Mesodermal cell (in vitro differentiated cells): ENCODE measurements at regions not wholly inside any gene's neighbourhood (a gene's known extent, or its start where the extent isn't known, plus 50 kb on each side); places are given as distances from the start of the nearest gene placed in this dataset.
"Not testable (repeated sequence)": the region's sequence is repeated elsewhere in the genome, so short reads cannot be mapped to it uniquely, and the experiment has no call there.

Experiments
- H3K27ac ChIP-seq: 2 replicates; pipeline ENCODE4 v1.7.0; 2013; ENCODE audit warnings: mild to moderate bottlenecking, low read depth, low read length, moderate library complexity; ENCODE audit not compliant: severe bottlenecking
- H3K36me3 ChIP-seq: 2 replicates; pipeline ENCODE4 v1.7.1; 2013; ENCODE audit warnings: mild to moderate bottlenecking, low read length, moderate library complexity; ENCODE audit not compliant: control insufficient read depth, insufficient read depth
- H3K4me1 ChIP-seq: one replicate; pipeline ENCODE4 v1.7.1; 2013; ENCODE audit warnings: mild to moderate bottlenecking, low read length; ENCODE audit not compliant: insufficient read depth, control insufficient read depth, poor library complexity, severe bottlenecking
- H3K4me3 ChIP-seq: 2 replicates; pipeline ENCODE4 v1.7.0; 2013; ENCODE audit warnings: low read length, control low read depth, mild to moderate bottlenecking; ENCODE audit not compliant: insufficient read depth, poor library complexity, severe bottlenecking; ENCODE audit errors: extremely low read depth
- H3K9me3 ChIP-seq: 2 replicates; pipeline ENCODE4 v1.7.1; 2013; ENCODE audit warnings: mild to moderate bottlenecking, low read length, moderate library complexity; ENCODE audit not compliant: control insufficient read depth
- WGBS, 2 experiments: methylation state at CpG; one replicate each; pipeline ENCODE4 v1.1.5; 2013; ENCODE audit warnings: missing lambda C conversion rate in 2 of 2; ENCODE audit not compliant: insufficient coverage in 2 of 2; 5-methylcytosine and 5-hydroxymethylcytosine counted together

GRCh38 chr12:102669056-102669455 lies 188.7 kb upstream of the IGF1 start:
- no peak overlapping the region for H3K27ac ChIP-seq
- no peaks in the 10 kb centered on the region for H3K36me3 ChIP-seq
- H3K9me3 ChIP-seq, result peaks cover 7% of the 10 kb centered on the region
- no peaks in the 10 kb centered on the region for H3K4me1 ChIP-seq
- H3K4me3 ChIP-seq, result no peak overlapping the region
- WGBS, 2 experiments, result 83 to 91% methylated on average over 1 of the region's 1 CpG

GRCh38 chr12:102666176-102666575 lies 185.8 kb upstream of the IGF1 start:
- H3K9me3 ChIP-seq, H3K4me1 ChIP-seq, H3K4me3 ChIP-seq, H3K36me3 ChIP-seq: not testable (repeated sequence)
- 79 to 100% methylated on average over 1 to 3 of the region's 3 CpGs for WGBS, 2 experiments
- H3K27ac ChIP-seq, result peak overlapping the region; percentile 41

GRCh38 chr12:102659200-102659911 lies 179.0 kb upstream of the IGF1 start:
- H3K4me1 ChIP-seq, result no peaks in the 10 kb centered on the region
- no peak overlapping the region for H3K27ac ChIP-seq
- H3K4me3 ChIP-seq, result no peak overlapping the region
- H3K9me3 ChIP-seq, result peaks cover 5% of the 10 kb centered on the region
- 70 to 83% methylated on average over 3 to 4 of the region's 4 CpGs for WGBS, 2 experiments
- no peaks in the 10 kb centered on the region for H3K36me3 ChIP-seq

GRCh38 chr12:102653406-102653805 lies 173.0 kb upstream of the IGF1 start:
- H3K27ac ChIP-seq, result no peak overlapping the region
- H3K4me3 ChIP-seq, result no peak overlapping the region
- no CpG with 5 or more reads among the region's 2 CpGs for WGBS, 2 experiments
- peaks cover 5% of the 10 kb centered on the region for H3K9me3 ChIP-seq
- H3K4me1 ChIP-seq, result no peaks in the 10 kb centered on the region
- H3K36me3 ChIP-seq, result no peaks in the 10 kb centered on the region

GRCh38 chr12:102652645-102653313 lies 172.4 kb upstream of the IGF1 start:
- no peaks in the 10 kb centered on the region for H3K4me1 ChIP-seq
- 76 to 86% methylated on average over 2 of the region's 4 CpGs for WGBS, 2 experiments
- H3K4me3 ChIP-seq, result no peak overlapping the region
- no peak overlapping the region for H3K27ac ChIP-seq
- H3K9me3 ChIP-seq, result peaks cover 5% of the 10 kb centered on the region
- H3K36me3 ChIP-seq, result no peaks in the 10 kb centered on the region

- no peaks in the 10 kb centered on the region for H3K36me3 ChIP-seq
- no peak overlapping the region for H3K27ac ChIP-seq
- H3K4me3 ChIP-seq, result no peak overlapping the region
- no peaks in the 10 kb centered on the region for H3K9me3 ChIP-seq
- no peaks in the 10 kb centered on the region for H3K4me1 ChIP-seq
- WGBS, 2 experiments, result no CpG with 5 or more reads among the region's 1 CpG
Observed at GRCh38 chr12:102645968-102646367, 165.6 kb upstream of the IGF1 start.

GRCh38 chr12:102643879-102644575 lies 163.7 kb upstream of the IGF1 start:
- WGBS, 2 experiments, result 80 to 93% methylated on average over 2 of the region's 2 CpGs
- Histone ChIP-seq H3K4me3 (no peak overlapping the region), H3K9me3 (no peaks in the 10 kb centered on the region), H3K4me1 (no peaks in the 10 kb centered on the region), H3K36me3 (no peaks in the 10 kb centered on the region), H3K27ac (no peak overlapping the region)

GRCh38 chr12:102642199-102642598 lies 161.8 kb upstream of the IGF1 start:
- Histone ChIP-seq H3K36me3 (no peaks in the 10 kb centered on the region), H3K27ac (no peak overlapping the region), H3K4me1 (no peaks in the 10 kb centered on the region), H3K9me3 (no peaks in the 10 kb centered on the region), H3K4me3 (no peak overlapping the region)
- 81 to 91% methylated on average over 2 of the region's 2 CpGs for WGBS, 2 experiments

GRCh38 chr12:102640658-102641057 lies 160.3 kb upstream of the IGF1 start:
- H3K36me3 ChIP-seq, H3K27ac ChIP-seq, H3K4me3 ChIP-seq, H3K4me1 ChIP-seq, H3K9me3 ChIP-seq: not testable (repeated sequence)
- WGBS, 2 experiments, result no CpG with 5 or more reads among the region's 1 CpG

GRCh38 chr12:102638777-102639176 lies 158.4 kb upstream of the IGF1 start:
- no CpG with 5 or more reads among the region's 1 CpG for WGBS, 2 experiments
- Histone ChIP-seq H3K4me3 (no peak overlapping the region), H3K4me1 (peaks cover 2% of the 10 kb centered on the region), H3K36me3 (no peaks in the 10 kb centered on the region), H3K9me3 (no peaks in the 10 kb centered on the region), H3K27ac (no peak overlapping the region)
